ENCODE measurements at regions not wholly inside any gene's neighbourhood (a gene's known extent, or its start where the extent isn't known, plus 50 kb on each side); places are given as distances from the start of the nearest gene placed in this dataset.

- ChIA-PET POLR2A (no interaction called here), RAD21 (ENCODE audit: unreplicated experiment) (no interaction called here), SMC1A (ENCODE audit: uncharacterized antibody, unreplicated experiment) (no interaction called here), CTCF (no interaction called here)
- intact Hi-C loops (cut with micrococcal nuclease; ENCODE audit: unreplicated experiment) (loop anchor here (5.0 kb wide), 1 partner anchor 343 kb away; no protein-coding TSS in a partner anchor), in situ Hi-C loops (cut with MboI) (no loop called here)
- Histone ChIP-seq H3K9ac (ENCODE audit: control insufficient read depth, insufficient read depth, low read length) (no peak overlapping the region; the same call in 1 of the 2 replicates), H3K4me1 (ENCODE audit: control insufficient read depth, insufficient read depth, low read length) (peaks cover 9% of the 10 kb centered on the region), H4K20me1 (ENCODE audit: control insufficient read depth, insufficient read depth) (no peaks in the 10 kb centered on the region; the same call in 1 of the 2 replicates), H3K4me3 (peak overlapping the region; percentile 58; the same call in 1 of the 2 replicates), H3K4me2 (ENCODE audit: control insufficient read depth, insufficient read depth) (peak overlapping the region; percentile 81), H3K27me3 (replicated peaks in 1 of 2; ENCODE audit: control insufficient read depth in 2 of 2, insufficient read depth in 2 of 2, low read length in 1 of 2) (no peaks in the 10 kb centered on the region), H3K36me3 (ENCODE audit: control insufficient read depth in 2 of 2, insufficient read depth in 2 of 2, low read length in 1 of 2) (no peaks in the 10 kb centered on the region), H3K27ac (ENCODE audit: control insufficient read depth, insufficient read depth) (no peak overlapping the region), H2AFZ (ENCODE audit: control insufficient read depth, low read depth, low read length) (no peak overlapping the region), H3K79me2 (ENCODE audit: control insufficient read depth, insufficient read depth, low read length) (no peaks in the 10 kb centered on the region), H3K9me3 (replicated peaks; ENCODE audit: control insufficient read depth, insufficient read depth, low read length) (no peaks in the 10 kb centered on the region; the same call in 2 of the 3 replicates)
- WGBS (ENCODE audit: insufficient coverage, insufficient replicate concordance, low lambda C conversion rate, missing lambda C conversion rate) = 22% methylated on average over 35 of the region's 72 CpGs
- TF ChIP-seq NR2F1 (conservative IDR thresholded peaks at IDR 0.05) (peak; percentile 60; the same call in 1 of the 2 replicates), IKZF1 (conservative IDR thresholded peaks at IDR 0.05) (0 out of 2 replicates have a peak, but pooled peaks have one; percentile 12), MLLT1 (IDR thresholded peaks at IDR 0.05) (no peak), YBX1 (IDR thresholded peaks at IDR 0.05) (no peak)
- ATAC-seq (peak; percentile 36), DNase-seq (ENCODE audit: low read depth, low spot score) (no peak), FAIRE-seq (no peak)
- no TSS peak for BruUV-seq (replicated peaks)
Observed at GRCh38 chrX:40154853-40155588, 57.3 kb upstream of the BCOR start.
